ENCODE measurements at regions not wholly inside any gene's neighbourhood (a gene's known extent, or its start where the extent isn't known, plus 50 kb on each side); places are given as distances from the start of the nearest gene placed in this dataset.

GRCh38 chr3:20673866-20674265 lies 487.9 kb upstream of the SGO1 start:
- H3K27ac ChIP-seq, result no peak overlapping the region
- no peaks in the 10 kb centered on the region for H3K9me2 ChIP-seq (ENCODE audit: insufficient read depth)
- peaks cover 3% of the 10 kb centered on the region for H3K9me3 ChIP-seq (ENCODE audit: low read depth)
- 95 to 100% methylated on average over 1 of the region's 1 CpG for WGBS, 2 experiments (ENCODE audit: low coverage in 1 of 2, low lambda C conversion rate in 2 of 2, missing lambda C conversion rate in 2 of 2)
- H3K9ac ChIP-seq, result no peak overlapping the region
- H2AFZ ChIP-seq, result no peak overlapping the region
- H3K4me3 ChIP-seq, result no peak overlapping the region
- no peaks in the 10 kb centered on the region for H3K36me3 ChIP-seq (ENCODE audit: low read depth)
- no peak overlapping the region for H3K4me2 ChIP-seq (ENCODE audit: unreplicated experiment)
- no peaks in the 10 kb centered on the region for H4K20me1 ChIP-seq (ENCODE audit: insufficient read depth)
- H3F3A ChIP-seq (ENCODE audit: insufficient read depth), result no peaks in the 10 kb centered on the region
- no peak for DNase-seq
- H3K27me3 ChIP-seq (replicated peaks; ENCODE audit: insufficient read depth), result no peaks in the 10 kb centered on the region
- H3K4me1 ChIP-seq (ENCODE audit: insufficient read depth), result peaks cover 7% of the 10 kb centered on the region; the same call in 1 of the 2 replicates
- in situ Hi-C loops (cut with MboI), result no loop called here
- H3K79me2 ChIP-seq (ENCODE audit: insufficient read depth), result no peaks in the 10 kb centered on the region
- TF ChIP-seq EZH2phosphoT487 (IDR thresholded peaks at IDR 0.05; ENCODE audit: insufficient read depth, low read depth) (no peak), EZH2 (IDR thresholded peaks at IDR 0.05; ENCODE audit: insufficient read depth, poor library complexity, severe bottlenecking) (no peak)

- H3K79me2 ChIP-seq (ENCODE audit: insufficient read depth), result no peaks in the 10 kb centered on the region
- WGBS, 2 experiments (ENCODE audit: low coverage in 1 of 2, low lambda C conversion rate in 2 of 2, missing lambda C conversion rate in 2 of 2), result 23 to 33% methylated on average over 2 of the region's 2 CpGs
- H3K9me2 ChIP-seq (ENCODE audit: insufficient read depth), result no peaks in the 10 kb centered on the region
- peak overlapping the region; percentile 55; the same call in 1 of the 2 replicates for H2AFZ ChIP-seq
- H3K4me2 ChIP-seq (ENCODE audit: unreplicated experiment), result no peak overlapping the region
- no peaks in the 10 kb centered on the region for H3K9me3 ChIP-seq (ENCODE audit: low read depth)
- H3K27me3 ChIP-seq (replicated peaks; ENCODE audit: insufficient read depth), result no peaks in the 10 kb centered on the region
- no peaks in the 10 kb centered on the region for H3K36me3 ChIP-seq (ENCODE audit: low read depth)
- H3K9ac ChIP-seq, result no peak overlapping the region
- H4K20me1 ChIP-seq (ENCODE audit: insufficient read depth), result no peaks in the 10 kb centered on the region
- no peak for DNase-seq
- no peaks in the 10 kb centered on the region for H3F3A ChIP-seq (ENCODE audit: insufficient read depth)
- H3K4me3 ChIP-seq, result no peak overlapping the region
- TF ChIP-seq EZH2 (IDR thresholded peaks at IDR 0.05; ENCODE audit: insufficient read depth, poor library complexity, severe bottlenecking) (no peak), EZH2phosphoT487 (IDR thresholded peaks at IDR 0.05; ENCODE audit: insufficient read depth, low read depth) (no peak)
- H3K4me1 ChIP-seq (ENCODE audit: insufficient read depth), result peaks cover 15% of the 10 kb centered on the region
- no peak overlapping the region for H3K27ac ChIP-seq
- in situ Hi-C loops (cut with MboI), result no loop called here
Measured at GRCh38 chr3:20669675-20670074, 483.7 kb upstream of the SGO1 start.

GRCh38 chr3:20669184-20669583 lies 483.2 kb upstream of the SGO1 start:
- H3K36me3 ChIP-seq (ENCODE audit: low read depth), result no peaks in the 10 kb centered on the region
- H3K4me1 ChIP-seq (ENCODE audit: insufficient read depth), result peaks cover 15% of the 10 kb centered on the region
- H3K27me3 ChIP-seq (replicated peaks; ENCODE audit: insufficient read depth), result no peaks in the 10 kb centered on the region
- WGBS, 2 experiments (ENCODE audit: low coverage in 1 of 2, low lambda C conversion rate in 2 of 2, missing lambda C conversion rate in 2 of 2), result 32 to 37% methylated on average over 5 of the region's 5 CpGs
- no peak overlapping the region for H3K4me2 ChIP-seq (ENCODE audit: unreplicated experiment)
- in situ Hi-C loops (cut with MboI), result no loop called here
- H3K27ac ChIP-seq, result no peak overlapping the region
- H2AFZ ChIP-seq, result peak overlapping the region; percentile 55; the same call in 1 of the 2 replicates
- H4K20me1 ChIP-seq (ENCODE audit: insufficient read depth), result no peaks in the 10 kb centered on the region
- H3K9ac ChIP-seq, result no peak overlapping the region
- H3K4me3 ChIP-seq, result no peak overlapping the region
- no peaks in the 10 kb centered on the region for H3K9me2 ChIP-seq (ENCODE audit: insufficient read depth)
- H3K79me2 ChIP-seq (ENCODE audit: insufficient read depth), result no peaks in the 10 kb centered on the region
- TF ChIP-seq EZH2phosphoT487 (IDR thresholded peaks at IDR 0.05; ENCODE audit: insufficient read depth, low read depth) (no peak), EZH2 (IDR thresholded peaks at IDR 0.05; ENCODE audit: insufficient read depth, poor library complexity, severe bottlenecking) (no peak)
- peak; percentile 46 for DNase-seq
- no peaks in the 10 kb centered on the region for H3K9me3 ChIP-seq (ENCODE audit: low read depth)
- H3F3A ChIP-seq (ENCODE audit: insufficient read depth), result no peaks in the 10 kb centered on the region

- Histone ChIP-seq H3K27ac (no peak overlapping the region), H3K4me2 (ENCODE audit: unreplicated experiment) (no peak overlapping the region), H3K4me3 (no peak overlapping the region), H3K9me3 (ENCODE audit: low read depth) (no peaks in the 10 kb centered on the region), H3K4me1 (ENCODE audit: insufficient read depth) (peaks cover 15% of the 10 kb centered on the region), H3K79me2 (ENCODE audit: insufficient read depth) (no peaks in the 10 kb centered on the region), H4K20me1 (ENCODE audit: insufficient read depth) (no peaks in the 10 kb centered on the region), H2AFZ (no peak overlapping the region), H3K27me3 (replicated peaks; ENCODE audit: insufficient read depth) (no peaks in the 10 kb centered on the region), H3K36me3 (ENCODE audit: low read depth) (no peaks in the 10 kb centered on the region), H3F3A (ENCODE audit: insufficient read depth) (no peaks in the 10 kb centered on the region), H3K9ac (no peak overlapping the region), H3K9me2 (ENCODE audit: insufficient read depth) (no peaks in the 10 kb centered on the region)
- no peak for DNase-seq
- TF ChIP-seq EZH2 (IDR thresholded peaks at IDR 0.05; ENCODE audit: insufficient read depth, poor library complexity, severe bottlenecking) (no peak), EZH2phosphoT487 (IDR thresholded peaks at IDR 0.05; ENCODE audit: insufficient read depth, low read depth) (no peak)
- 87 to 98% methylated on average over 3 of the region's 3 CpGs for WGBS, 2 experiments (ENCODE audit: low coverage in 1 of 2, low lambda C conversion rate in 2 of 2, missing lambda C conversion rate in 2 of 2)
- in situ Hi-C loops (cut with MboI), result no loop called here
Measured at GRCh38 chr3:20668411-20668810, 482.4 kb upstream of the SGO1 start.

GRCh38 chr3:20666091-20666490 lies 480.1 kb upstream of the SGO1 start:
- Histone ChIP-seq H3K4me2 (ENCODE audit: unreplicated experiment) (no peak overlapping the region), H3K4me3 (no peak overlapping the region), H3K9me3 (ENCODE audit: low read depth) (no peaks in the 10 kb centered on the region), H4K20me1 (ENCODE audit: insufficient read depth) (no peaks in the 10 kb centered on the region), H3K9me2 (ENCODE audit: insufficient read depth) (no peaks in the 10 kb centered on the region), H3K27ac (no peak overlapping the region), H2AFZ (no peak overlapping the region), H3F3A (ENCODE audit: insufficient read depth) (no peaks in the 10 kb centered on the region), H3K27me3 (replicated peaks; ENCODE audit: insufficient read depth) (no peaks in the 10 kb centered on the region), H3K79me2 (ENCODE audit: insufficient read depth) (no peaks in the 10 kb centered on the region), H3K4me1 (ENCODE audit: insufficient read depth) (peaks cover 15% of the 10 kb centered on the region), H3K36me3 (ENCODE audit: low read depth) (no peaks in the 10 kb centered on the region), H3K9ac (no peak overlapping the region)
- no peak for DNase-seq
- WGBS, 2 experiments (ENCODE audit: low coverage in 1 of 2, low lambda C conversion rate in 2 of 2, missing lambda C conversion rate in 2 of 2), result 89 to 94% methylated on average over 2 of the region's 2 CpGs
- TF ChIP-seq EZH2phosphoT487 (IDR thresholded peaks at IDR 0.05; ENCODE audit: insufficient read depth, low read depth), result no peak
- TF ChIP-seq EZH2 (IDR thresholded peaks at IDR 0.05; ENCODE audit: insufficient read depth, poor library complexity, severe bottlenecking), result no peak
- in situ Hi-C loops (cut with MboI), result no loop called here
